ENCODE measurements at regions not wholly inside any gene's neighbourhood (a gene's known extent, or its start where the extent isn't known, plus 50 kb on each side); places are given as distances from the start of the nearest gene placed in this dataset.
A peak's percentile ranks its signal among the peaks of the same experiment; 100 is the strongest.

- TF ChIP-seq, protein P1, sequence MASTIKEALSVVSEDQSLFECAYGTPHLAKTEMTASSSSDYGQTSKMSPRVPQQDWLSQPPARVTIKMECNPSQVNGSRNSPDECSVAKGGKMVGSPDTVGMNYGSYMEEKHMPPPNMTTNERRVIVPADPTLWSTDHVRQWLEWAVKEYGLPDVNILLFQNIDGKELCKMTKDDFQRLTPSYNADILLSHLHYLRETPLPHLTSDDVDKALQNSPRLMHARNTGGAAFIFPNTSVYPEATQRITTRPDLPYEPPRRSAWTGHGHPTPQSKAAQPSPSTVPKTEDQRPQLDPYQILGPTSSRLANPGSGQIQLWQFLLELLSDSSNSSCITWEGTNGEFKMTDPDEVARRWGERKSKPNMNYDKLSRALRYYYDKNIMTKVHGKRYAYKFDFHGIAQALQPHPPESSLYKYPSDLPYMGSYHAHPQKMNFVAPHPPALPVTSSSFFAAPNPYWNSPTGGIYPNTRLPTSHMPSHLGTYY (CRISPR knock-in tag; IDR thresholded peaks at IDR 0.05) = no peak
- TF ChIP-seq NFE2L1 (CRISPR knock-in tag; IDR thresholded peaks at IDR 0.05) = no peak
- TF ChIP-seq FOXP1 (CRISPR knock-in tag; IDR thresholded peaks at IDR 0.05; ENCODE audit: borderline replicate concordance) = no peak
- no peak overlapping the region for H3K27ac Mint-ChIP-seq
- ATAC-seq = no peak; the same call in 1 of the 2 replicates
Measured at GRCh38 chr1:244340396-244340795, 111.3 kb downstream of the ADSS2 start.

GRCh38 chr1:244341455-244342450, 110.0 kb downstream of the ADSS2 start:
- DNase-seq (ENCODE audit: low spot score) (peak; percentile 39), ATAC-seq (peak; percentile 88)
- H3K9me3 Mint-ChIP-seq = peaks cover 3% of the 10 kb centered on the region; the same call in 1 of the 2 replicates
- ChIA-PET CTCF (no interaction called here), POLR2A (no interaction called here)
- no peaks in the 10 kb centered on the region; the same call in 1 of the 2 replicates for H3K27me3 Mint-ChIP-seq (ENCODE audit: low read depth)
- peak overlapping the region; percentile 92 for H3K27ac Mint-ChIP-seq
- H3K4me3 Mint-ChIP-seq = peak overlapping the region; percentile 34
- H3K36me3 Mint-ChIP-seq = no peaks in the 10 kb centered on the region
- TF ChIP-seq ATF1 (CRISPR knock-in tag; IDR thresholded peaks at IDR 0.05) (no peak), FOXP1 (CRISPR knock-in tag; IDR thresholded peaks at IDR 0.05; ENCODE audit: borderline replicate concordance) (0 out of 2 replicates have a peak, but pooled peaks have one; percentile 52), TEAD1 (CRISPR knock-in tag; IDR thresholded peaks at IDR 0.05) (no peak), ZBTB43 (CRISPR knock-in tag; IDR thresholded peaks at IDR 0.05) (peak; percentile 73; the same call in 1 of the 2 replicates), TCF7 (CRISPR knock-in tag; IDR thresholded peaks at IDR 0.05; ENCODE audit: low read depth) (no peak), FOXK1 (CRISPR knock-in tag; IDR thresholded peaks at IDR 0.05) (peak; percentile 60; the same call in 1 of the 2 replicates), MYBL2 (CRISPR knock-in tag; IDR thresholded peaks at IDR 0.05) (0 out of 2 replicates have a peak, but pooled peaks have one; percentile 41), ZNF232 (CRISPR knock-in tag; IDR thresholded peaks at IDR 0.05) (peak; percentile 43; the same call in 1 of the 2 replicates), NFE2L1 (CRISPR knock-in tag; IDR thresholded peaks at IDR 0.05) (peak; percentile 99)
- TF ChIP-seq, protein P1 (CRISPR knock-in tag; IDR thresholded peaks at IDR 0.05) = no peak
- peaks cover 45% of the 10 kb centered on the region for H3K4me1 Mint-ChIP-seq

More at GRCh38 chr1:244340396-244340795, 111.3 kb downstream of the ADSS2 start:
- no peaks in the 10 kb centered on the region for H3K27me3 Mint-ChIP-seq (ENCODE audit: low read depth)
- H3K4me3 Mint-ChIP-seq = no peak overlapping the region
- CTCF ChIA-PET = no interaction called here
- DNase-seq (ENCODE audit: low spot score) = peak; percentile 16
- no peaks in the 10 kb centered on the region for H3K9me3 Mint-ChIP-seq
- POLR2A ChIA-PET = interaction anchor here (0.6 kb wide), 1 partner anchor 186 kb away, joined by 3 read pairs; no protein-coding TSS in a partner anchor
- no peaks in the 10 kb centered on the region for H3K36me3 Mint-ChIP-seq
- peaks cover 49% of the 10 kb centered on the region for H3K4me1 Mint-ChIP-seq

DNA sequence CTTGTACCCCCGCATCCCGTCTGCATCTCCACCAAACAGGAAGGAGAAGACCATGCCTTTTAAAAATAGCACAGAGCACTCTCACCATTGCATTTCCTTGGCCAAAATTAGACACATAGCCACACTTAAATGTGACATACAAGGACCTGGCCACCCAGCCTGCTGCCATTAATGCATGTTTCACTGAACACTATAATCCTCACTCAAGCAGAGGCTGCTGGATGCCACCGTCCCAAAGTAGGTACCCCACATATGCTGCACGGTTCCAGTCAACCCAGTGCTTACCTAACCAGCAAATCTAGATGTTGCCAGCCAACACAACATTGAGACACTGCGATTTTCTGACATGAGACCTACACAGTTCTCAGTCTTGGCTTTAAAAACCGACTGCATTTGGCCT, 107.7 kb downstream of the ADSS2 start:
- H3K9me3 Mint-ChIP-seq = peaks cover 3% of the 10 kb centered on the region; the same call in 1 of the 2 replicates
- CTCF ChIA-PET = no interaction called here
- no peak for DNase-seq (ENCODE audit: low spot score)
- H3K4me3 Mint-ChIP-seq = no peak overlapping the region
- no peaks in the 10 kb centered on the region for H3K36me3 Mint-ChIP-seq
- POLR2A ChIA-PET = no interaction called here
- no peak overlapping the region for H3K27ac Mint-ChIP-seq
- no peak for ATAC-seq
- peaks cover 40% of the 10 kb centered on the region for H3K4me1 Mint-ChIP-seq
- H3K27me3 Mint-ChIP-seq (ENCODE audit: low read depth) = no peaks in the 10 kb centered on the region; the same call in 1 of the 2 replicates
- TF ChIP-seq, protein P2, sequence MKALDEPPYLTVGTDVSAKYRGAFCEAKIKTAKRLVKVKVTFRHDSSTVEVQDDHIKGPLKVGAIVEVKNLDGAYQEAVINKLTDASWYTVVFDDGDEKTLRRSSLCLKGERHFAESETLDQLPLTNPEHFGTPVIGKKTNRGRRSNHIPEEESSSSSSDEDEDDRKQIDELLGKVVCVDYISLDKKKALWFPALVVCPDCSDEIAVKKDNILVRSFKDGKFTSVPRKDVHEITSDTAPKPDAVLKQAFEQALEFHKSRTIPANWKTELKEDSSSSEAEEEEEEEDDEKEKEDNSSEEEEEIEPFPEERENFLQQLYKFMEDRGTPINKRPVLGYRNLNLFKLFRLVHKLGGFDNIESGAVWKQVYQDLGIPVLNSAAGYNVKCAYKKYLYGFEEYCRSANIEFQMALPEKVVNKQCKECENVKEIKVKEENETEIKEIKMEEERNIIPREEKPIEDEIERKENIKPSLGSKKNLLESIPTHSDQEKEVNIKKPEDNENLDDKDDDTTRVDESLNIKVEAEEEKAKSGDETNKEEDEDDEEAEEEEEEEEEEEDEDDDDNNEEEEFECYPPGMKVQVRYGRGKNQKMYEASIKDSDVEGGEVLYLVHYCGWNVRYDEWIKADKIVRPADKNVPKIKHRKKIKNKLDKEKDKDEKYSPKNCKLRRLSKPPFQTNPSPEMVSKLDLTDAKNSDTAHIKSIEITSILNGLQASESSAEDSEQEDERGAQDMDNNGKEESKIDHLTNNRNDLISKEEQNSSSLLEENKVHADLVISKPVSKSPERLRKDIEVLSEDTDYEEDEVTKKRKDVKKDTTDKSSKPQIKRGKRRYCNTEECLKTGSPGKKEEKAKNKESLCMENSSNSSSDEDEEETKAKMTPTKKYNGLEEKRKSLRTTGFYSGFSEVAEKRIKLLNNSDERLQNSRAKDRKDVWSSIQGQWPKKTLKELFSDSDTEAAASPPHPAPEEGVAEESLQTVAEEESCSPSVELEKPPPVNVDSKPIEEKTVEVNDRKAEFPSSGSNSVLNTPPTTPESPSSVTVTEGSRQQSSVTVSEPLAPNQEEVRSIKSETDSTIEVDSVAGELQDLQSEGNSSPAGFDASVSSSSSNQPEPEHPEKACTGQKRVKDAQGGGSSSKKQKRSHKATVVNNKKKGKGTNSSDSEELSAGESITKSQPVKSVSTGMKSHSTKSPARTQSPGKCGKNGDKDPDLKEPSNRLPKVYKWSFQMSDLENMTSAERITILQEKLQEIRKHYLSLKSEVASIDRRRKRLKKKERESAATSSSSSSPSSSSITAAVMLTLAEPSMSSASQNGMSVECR (CRISPR knock-in tag; IDR thresholded peaks at IDR 0.05; ENCODE audit: borderline replicate concordance) = no peak
- TF ChIP-seq TCF7 (CRISPR knock-in tag; IDR thresholded peaks at IDR 0.05; ENCODE audit: low read depth) (no peak), SMAD4 (CRISPR knock-in tag; IDR thresholded peaks at IDR 0.05) (no peak), ZNF138 (CRISPR knock-in tag; conservative IDR thresholded peaks at IDR 0.05) (no peak), RELA (CRISPR knock-in tag; IDR thresholded peaks at IDR 0.05; ENCODE audit: borderline replicate concordance) (no peak), ATF1 (CRISPR knock-in tag; IDR thresholded peaks at IDR 0.05) (no peak), E2F5 (CRISPR knock-in tag; IDR thresholded peaks at IDR 0.05) (no peak), ZBTB43 (CRISPR knock-in tag; IDR thresholded peaks at IDR 0.05) (no peak)
- TF ChIP-seq, protein P3, sequence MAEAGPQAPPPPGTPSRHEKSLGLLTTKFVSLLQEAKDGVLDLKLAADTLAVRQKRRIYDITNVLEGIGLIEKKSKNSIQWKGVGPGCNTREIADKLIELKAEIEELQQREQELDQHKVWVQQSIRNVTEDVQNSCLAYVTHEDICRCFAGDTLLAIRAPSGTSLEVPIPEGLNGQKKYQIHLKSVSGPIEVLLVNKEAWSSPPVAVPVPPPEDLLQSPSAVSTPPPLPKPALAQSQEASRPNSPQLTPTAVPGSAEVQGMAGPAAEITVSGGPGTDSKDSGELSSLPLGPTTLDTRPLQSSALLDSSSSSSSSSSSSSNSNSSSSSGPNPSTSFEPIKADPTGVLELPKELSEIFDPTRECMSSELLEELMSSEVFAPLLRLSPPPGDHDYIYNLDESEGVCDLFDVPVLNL (CRISPR knock-in tag; IDR thresholded peaks at IDR 0.05; ENCODE audit: borderline replicate concordance, low read depth) = no peak
